Esophagus squamous epithelium (tissue), 4 donors: ENCODE measurements at regions not wholly inside any gene's neighbourhood (a gene's known extent, or its start where the extent isn't known, plus 50 kb on each side); places are given as distances from the start of the nearest gene placed in this dataset.

Source experiments
- POLR2A ChIP-seq, 4 donors: fragments of 450-650 bp; IDR thresholded peaks; one replicate each; pipeline ENCODE4 v1.6.1; 2017; ENCODE audit warnings: antibody characterized with exemption in 4 of 4, mild to moderate bottlenecking in 4 of 4, moderate library complexity in 3 of 4
- TF ChIP-seq, protein P1 (sequence below), 6 experiments: fragments of 450-650 bp in 4 of 6; fragments of 200-600 bp in 2 of 6; sonication (generic) in 2 of 6; IDR thresholded peaks; one replicate each; pipeline ENCODE4 v1.5.1; 2016 to 2019; ENCODE audit warnings: antibody characterized with exemption in 6 of 6, mild to moderate bottlenecking in 4 of 6, moderate library complexity in 4 of 6

GRCh38 chrY:14436546-14436945, 87.8 kb upstream of the NLGN4Y start:
- TF ChIP-seq, protein P1, sequence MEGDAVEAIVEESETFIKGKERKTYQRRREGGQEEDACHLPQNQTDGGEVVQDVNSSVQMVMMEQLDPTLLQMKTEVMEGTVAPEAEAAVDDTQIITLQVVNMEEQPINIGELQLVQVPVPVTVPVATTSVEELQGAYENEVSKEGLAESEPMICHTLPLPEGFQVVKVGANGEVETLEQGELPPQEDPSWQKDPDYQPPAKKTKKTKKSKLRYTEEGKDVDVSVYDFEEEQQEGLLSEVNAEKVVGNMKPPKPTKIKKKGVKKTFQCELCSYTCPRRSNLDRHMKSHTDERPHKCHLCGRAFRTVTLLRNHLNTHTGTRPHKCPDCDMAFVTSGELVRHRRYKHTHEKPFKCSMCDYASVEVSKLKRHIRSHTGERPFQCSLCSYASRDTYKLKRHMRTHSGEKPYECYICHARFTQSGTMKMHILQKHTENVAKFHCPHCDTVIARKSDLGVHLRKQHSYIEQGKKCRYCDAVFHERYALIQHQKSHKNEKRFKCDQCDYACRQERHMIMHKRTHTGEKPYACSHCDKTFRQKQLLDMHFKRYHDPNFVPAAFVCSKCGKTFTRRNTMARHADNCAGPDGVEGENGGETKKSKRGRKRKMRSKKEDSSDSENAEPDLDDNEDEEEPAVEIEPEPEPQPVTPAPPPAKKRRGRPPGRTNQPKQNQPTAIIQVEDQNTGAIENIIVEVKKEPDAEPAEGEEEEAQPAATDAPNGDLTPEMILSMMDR (IDR thresholded peaks at IDR 0.05): no peak
- no peak for TF ChIP-seq POLR2A (IDR thresholded peaks at IDR 0.05)
